Activated CD4-positive, alpha-beta memory T cell treated with anti-CD3 and anti-CD28 coated beads, Interleukin-2, amount 10 ng/mL, durations not matched to agents 7 days and 5 days (primary cell): ENCODE measurements at regions not wholly inside any gene's neighbourhood (a gene's known extent, or its start where the extent isn't known, plus 50 kb on each side); places are given as distances from the start of the nearest gene placed in this dataset.

Source experiments
- CTCF ChIA-PET: fragments of 350-600 bp; sonication (Branson Sonifier 250); formaldehyde crosslinking; loops from one replicate; lab custom pipeline; 2021; ENCODE audit warnings: antibody characterized with exemption, inconsistent platforms; lab: Charles Lee
- POLR2A ChIA-PET: fragments of 350-600 bp; sonication (Branson Sonifier 250); formaldehyde crosslinking; loops from one replicate; lab custom pipeline; 2021; ENCODE audit warnings: antibody characterized with exemption; lab: Charles Lee
- DNase-seq: peaks from one replicate; pipeline ENCODE4 v3.0.0-alpha.2; 2020
- H3K27ac Mint-ChIP-seq: one replicate; pipeline ENCODE4 v1.8.0; 2021; ENCODE audit warnings: mild to moderate bottlenecking, mixed read lengths
- H3K27me3 Mint-ChIP-seq: one replicate; pipeline ENCODE4 v1.8.0; 2021; ENCODE audit warnings: mixed read lengths
- H3K36me3 Mint-ChIP-seq: one replicate; pipeline ENCODE4 v1.8.0; 2021; ENCODE audit warnings: low read depth, mixed read lengths
- H3K4me1 Mint-ChIP-seq: one replicate; pipeline ENCODE4 v1.8.0; 2021; ENCODE audit warnings: mixed read lengths
- H3K4me3 Mint-ChIP-seq: one replicate; pipeline ENCODE4 v1.8.0; 2021; ENCODE audit warnings: mild to moderate bottlenecking, mixed read lengths
- H3K9me3 Mint-ChIP-seq: one replicate; pipeline ENCODE4 v1.8.0; 2021; ENCODE audit warnings: mixed read lengths

DNA sequence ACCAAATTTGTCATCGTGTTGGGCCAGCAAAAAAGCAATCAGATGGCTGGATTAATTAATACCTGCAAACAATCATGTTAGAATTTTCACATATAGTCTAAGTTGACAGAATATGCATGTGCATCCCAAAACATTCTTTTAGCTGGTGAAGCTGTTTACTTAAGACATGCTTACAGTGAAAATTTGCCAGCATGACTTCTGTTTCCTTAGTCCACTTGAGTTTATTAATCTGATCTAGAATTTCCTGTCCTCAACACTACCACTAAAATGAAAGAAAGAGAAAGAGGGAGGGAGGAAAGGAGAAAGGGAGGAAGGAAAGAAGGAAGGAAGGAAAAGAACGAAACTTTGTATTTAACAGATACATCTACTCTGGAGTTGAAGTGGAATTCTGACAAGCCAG lies 2109.9 kb upstream of the PIK3C3 start:
- no peaks in the 10 kb centered on the region for H3K4me1 Mint-ChIP-seq
- ChIA-PET CTCF (no interaction called here), POLR2A (no interaction called here)
- DNase-seq = no peak
- peaks cover 8% of the 10 kb centered on the region for H3K9me3 Mint-ChIP-seq
- no peaks in the 10 kb centered on the region for H3K36me3 Mint-ChIP-seq
- H3K4me3 Mint-ChIP-seq = no peak overlapping the region
- no peak overlapping the region for H3K27ac Mint-ChIP-seq
- H3K27me3 Mint-ChIP-seq = no peaks in the 10 kb centered on the region

DNA sequence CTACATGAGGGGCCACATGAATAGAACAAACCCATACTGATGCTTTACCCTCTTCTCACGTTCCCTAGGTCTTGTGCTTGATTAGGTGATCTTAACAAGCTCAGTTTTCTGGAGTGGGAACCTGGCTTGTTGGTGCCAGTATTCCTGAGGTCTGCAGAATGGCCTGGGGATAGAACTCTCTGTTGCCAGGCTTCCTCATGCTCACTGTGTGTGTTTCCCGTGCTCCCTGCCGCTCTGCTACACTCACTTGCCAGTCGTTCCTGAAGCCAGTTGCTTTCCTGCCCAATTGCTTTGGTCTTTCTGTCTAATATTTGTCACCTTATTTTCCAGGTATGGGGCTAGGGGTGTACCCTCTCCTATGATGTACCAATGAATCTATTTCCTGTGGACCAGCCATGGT lies 2111.5 kb upstream of the PIK3C3 start:
- Mint-ChIP-seq H3K4me1 (no peaks in the 10 kb centered on the region), H3K27ac (no peak overlapping the region), H3K9me3 (peaks cover 8% of the 10 kb centered on the region), H3K36me3 (no peaks in the 10 kb centered on the region), H3K27me3 (no peaks in the 10 kb centered on the region), H3K4me3 (no peak overlapping the region)
- POLR2A ChIA-PET = no interaction called here
- DNase-seq = no peak
- CTCF ChIA-PET = no interaction called here

DNA sequence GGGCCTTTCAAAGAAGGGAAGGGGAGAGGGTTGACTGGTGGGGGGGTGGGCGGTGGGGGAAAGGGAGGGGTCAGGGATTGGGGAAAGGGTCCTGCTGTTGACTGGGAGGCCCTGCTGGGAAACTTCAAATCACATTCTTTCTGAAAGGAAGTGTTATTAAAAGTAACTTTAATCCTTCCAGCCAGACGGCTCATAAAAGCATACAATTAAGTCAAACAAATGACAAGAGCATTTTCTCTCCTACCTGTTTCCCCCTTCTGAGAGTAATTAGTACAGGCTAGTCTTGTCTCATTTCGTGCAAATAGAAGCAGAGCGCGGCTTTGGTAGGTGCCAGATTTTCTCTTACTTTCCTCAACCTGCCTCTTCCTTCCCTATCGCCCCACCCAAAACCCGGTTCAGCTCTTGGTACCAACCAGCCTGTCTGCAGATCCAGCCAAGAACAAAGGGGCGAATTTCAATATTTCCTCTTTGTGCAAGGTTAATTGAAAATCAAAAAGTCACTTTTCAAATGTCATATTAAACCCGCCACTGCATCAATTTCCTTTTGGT lies 2112.6 kb upstream of the PIK3C3 start:
- Mint-ChIP-seq H3K27ac (no peak overlapping the region), H3K9me3 (peaks cover 9% of the 10 kb centered on the region), H3K4me3 (no peak overlapping the region), H3K4me1 (no peaks in the 10 kb centered on the region), H3K27me3 (no peaks in the 10 kb centered on the region), H3K36me3 (no peaks in the 10 kb centered on the region)
- no peak for DNase-seq
- ChIA-PET POLR2A (no interaction called here), CTCF (no interaction called here)

DNA sequence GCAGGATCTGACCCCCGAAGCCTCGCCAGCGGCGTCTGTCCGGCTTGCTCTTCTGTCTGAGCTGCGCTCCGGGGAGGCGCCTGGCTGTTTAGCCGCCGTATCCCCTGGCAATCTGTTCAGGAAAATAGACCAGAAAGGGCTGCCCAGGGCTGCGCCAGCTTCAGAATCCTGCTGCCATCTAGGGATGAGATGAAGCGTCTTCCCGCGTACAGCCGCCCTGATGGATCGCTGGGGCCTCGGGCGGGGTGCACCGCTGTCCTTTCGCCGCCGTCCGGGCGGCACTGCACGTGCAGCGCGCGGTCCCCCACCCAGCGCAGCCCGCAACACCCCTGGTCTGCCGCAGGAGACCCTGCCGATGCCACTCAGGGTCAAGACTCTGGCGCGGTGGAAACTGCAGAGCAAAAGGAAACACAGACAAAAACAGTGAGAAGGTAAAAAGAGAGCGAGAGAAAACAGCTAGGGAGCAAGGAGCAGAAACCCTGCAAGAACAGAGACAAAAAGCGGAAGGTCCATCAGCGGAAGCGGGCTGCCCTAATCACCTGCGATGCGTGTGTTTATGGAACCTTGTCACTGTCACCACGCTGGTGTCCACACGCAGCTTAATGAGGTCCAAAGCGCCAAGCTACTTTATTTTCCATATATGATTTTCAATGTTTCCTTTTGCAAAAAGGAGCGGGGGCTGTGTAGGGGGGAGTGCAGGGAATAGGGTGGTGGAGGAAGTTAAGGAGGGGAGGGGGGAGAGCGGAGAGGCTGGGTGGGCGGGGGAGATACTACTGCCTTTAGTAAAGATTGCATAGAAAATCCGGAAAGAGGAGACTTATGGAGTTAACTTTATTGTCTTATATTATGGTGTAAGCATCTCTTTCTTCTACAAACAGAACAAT lies 2113.3 kb upstream of the PIK3C3 start:
- Mint-ChIP-seq H3K9me3 (peaks cover 9% of the 10 kb centered on the region), H3K4me3 (no peak overlapping the region), H3K27ac (no peak overlapping the region), H3K27me3 (no peaks in the 10 kb centered on the region), H3K36me3 (no peaks in the 10 kb centered on the region), H3K4me1 (no peaks in the 10 kb centered on the region)
- ChIA-PET POLR2A (no interaction called here), CTCF (no interaction called here)
- no peak for DNase-seq

DNA sequence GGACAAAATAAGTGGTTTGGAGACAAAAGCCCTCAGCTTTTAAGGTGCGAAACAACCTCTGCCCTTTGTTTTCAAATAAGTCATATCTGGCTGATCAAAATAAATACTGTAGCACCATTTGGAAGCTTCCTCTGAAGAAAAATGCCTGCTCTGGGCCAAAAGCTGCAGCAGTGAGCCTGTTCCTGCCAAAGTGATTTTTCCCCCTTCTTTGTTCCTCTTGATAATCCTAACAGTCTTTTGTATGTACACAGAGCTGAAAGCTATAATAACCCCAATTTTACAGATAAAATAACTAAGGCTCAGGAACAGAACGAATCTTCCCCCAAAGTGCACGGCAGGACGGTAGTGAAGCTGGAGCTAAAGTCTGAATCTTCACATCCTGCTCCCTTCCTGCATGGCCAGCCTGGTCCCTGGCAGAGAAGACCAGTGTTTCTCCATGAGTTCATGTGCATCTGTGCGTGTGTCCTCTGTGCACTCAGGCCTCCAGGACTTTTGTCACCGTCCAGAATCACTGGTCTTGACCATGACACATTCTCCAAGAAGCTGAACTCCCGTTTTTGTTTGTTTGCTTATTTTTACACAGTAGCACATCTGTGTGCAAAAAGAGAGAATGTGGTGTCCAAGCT lies 2114.1 kb upstream of the PIK3C3 start:
- Mint-ChIP-seq H3K27ac (no peak overlapping the region), H3K36me3 (no peaks in the 10 kb centered on the region), H3K27me3 (no peaks in the 10 kb centered on the region), H3K4me3 (no peak overlapping the region), H3K4me1 (no peaks in the 10 kb centered on the region), H3K9me3 (peaks cover 9% of the 10 kb centered on the region)
- ChIA-PET CTCF (no interaction called here), POLR2A (no interaction called here)
- no peak for DNase-seq

DNA sequence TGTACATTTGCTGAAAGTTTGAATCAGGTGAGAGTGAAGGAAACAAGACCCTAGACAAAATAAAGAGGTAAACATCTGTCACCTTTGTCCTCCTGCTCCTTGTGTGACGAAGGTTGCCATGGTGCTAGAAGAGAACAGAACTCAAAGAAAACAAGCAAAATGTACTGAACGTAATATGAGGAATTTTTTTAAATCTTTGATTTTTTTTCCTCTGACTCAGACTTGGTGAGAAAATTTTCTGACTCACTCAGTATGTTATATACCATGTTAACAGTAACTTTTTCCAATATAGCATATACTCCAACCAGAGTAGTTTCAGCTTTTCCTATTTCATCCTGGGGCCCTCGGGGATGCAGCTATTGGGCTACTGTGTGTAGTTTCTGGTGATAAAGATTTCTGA lies 2114.6 kb upstream of the PIK3C3 start:
- ChIA-PET POLR2A (no interaction called here), CTCF (no interaction called here)
- no peaks in the 10 kb centered on the region for H3K4me1 Mint-ChIP-seq
- no peak overlapping the region for H3K27ac Mint-ChIP-seq
- no peak for DNase-seq
- H3K27me3 Mint-ChIP-seq = no peaks in the 10 kb centered on the region
- no peak overlapping the region for H3K4me3 Mint-ChIP-seq
- H3K36me3 Mint-ChIP-seq = no peaks in the 10 kb centered on the region
- peaks cover 12% of the 10 kb centered on the region for H3K9me3 Mint-ChIP-seq

DNA sequence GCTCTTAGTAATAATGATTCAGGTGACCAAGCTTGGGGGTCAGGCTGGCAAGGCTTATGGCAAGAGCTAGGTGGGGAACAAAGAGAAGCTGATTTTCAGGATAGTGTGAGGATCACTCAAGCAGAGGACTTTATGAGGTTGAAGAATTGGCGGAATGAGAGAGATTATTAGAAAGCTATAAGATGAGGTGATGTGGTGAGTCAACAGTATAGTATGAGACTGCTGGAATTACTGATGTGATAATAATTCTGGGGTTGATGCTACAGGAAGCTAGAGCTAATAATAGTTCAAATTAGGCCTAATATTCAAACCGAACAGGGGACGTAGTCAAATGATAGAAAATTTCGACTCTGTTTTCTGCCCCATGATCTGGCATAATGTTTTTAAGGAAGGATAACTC lies 2115.3 kb upstream of the PIK3C3 start:
- Mint-ChIP-seq H3K36me3 (no peaks in the 10 kb centered on the region), H3K4me1 (no peaks in the 10 kb centered on the region), H3K9me3 (peaks cover 12% of the 10 kb centered on the region), H3K27me3 (no peaks in the 10 kb centered on the region), H3K4me3 (no peak overlapping the region), H3K27ac (no peak overlapping the region)
- no peak for DNase-seq
- POLR2A ChIA-PET = no interaction called here
- CTCF ChIA-PET = no interaction called here

DNA sequence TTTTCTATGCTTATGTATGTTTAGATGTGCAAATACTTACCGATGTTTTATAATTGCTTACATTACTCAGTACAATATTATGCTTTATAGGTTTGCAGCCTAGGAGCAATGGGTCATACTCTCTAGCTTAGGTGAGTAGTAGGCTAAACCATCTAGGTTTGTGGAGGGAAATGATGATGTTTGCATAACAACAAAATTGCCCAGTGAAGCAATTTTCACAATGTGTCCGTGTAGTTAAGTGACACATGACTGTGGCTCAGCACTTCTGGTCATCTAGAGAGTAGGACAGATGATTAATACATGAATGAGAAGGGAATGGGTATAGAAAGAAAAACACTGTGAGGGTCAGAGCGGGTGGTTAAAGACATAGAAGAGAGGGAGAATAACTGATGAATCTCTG lies 2116.2 kb upstream of the PIK3C3 start:
- CTCF ChIA-PET = no interaction called here
- POLR2A ChIA-PET = no interaction called here
- Mint-ChIP-seq H3K4me1 (no peaks in the 10 kb centered on the region), H3K4me3 (no peak overlapping the region), H3K9me3 (peaks cover 12% of the 10 kb centered on the region), H3K27me3 (no peaks in the 10 kb centered on the region), H3K36me3 (no peaks in the 10 kb centered on the region), H3K27ac (no peak overlapping the region)
- DNase-seq = no peak

DNA sequence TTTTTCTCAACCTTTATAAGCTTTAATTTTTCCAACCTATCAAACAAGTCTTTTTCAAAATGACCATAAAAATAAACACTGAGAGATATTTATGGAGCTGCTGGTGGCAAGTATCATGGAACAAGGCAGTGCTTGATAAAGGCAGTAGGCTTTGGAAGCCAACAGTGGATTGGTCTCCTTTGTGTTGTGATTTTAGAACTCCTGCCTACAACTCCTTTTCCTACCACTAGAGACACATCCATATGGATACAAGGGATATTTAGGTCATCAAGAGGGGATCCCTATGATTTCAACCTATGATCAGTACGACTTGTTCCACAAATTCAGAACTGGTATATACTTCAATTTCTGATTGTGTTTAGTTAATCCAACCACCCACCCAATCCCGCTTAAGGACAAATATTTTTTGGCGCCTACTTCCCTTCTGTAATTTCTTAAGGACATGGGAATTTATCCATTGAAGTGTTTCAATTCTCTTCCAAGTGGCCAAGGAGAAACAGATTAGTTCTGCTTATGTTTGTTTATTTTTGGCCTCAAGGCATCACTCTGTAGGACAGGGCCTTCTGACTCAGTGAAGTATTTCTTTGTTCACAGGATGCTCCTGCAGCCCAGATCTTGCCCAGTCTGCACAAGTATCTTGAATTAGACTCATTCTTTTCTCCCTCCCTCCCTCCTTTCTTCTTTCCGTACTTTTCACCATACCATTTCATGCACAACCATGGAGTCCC lies 2119.6 kb upstream of the PIK3C3 start:
- no peak for DNase-seq
- Mint-ChIP-seq H3K4me3 (no peak overlapping the region), H3K36me3 (no peaks in the 10 kb centered on the region), H3K9me3 (peaks cover 14% of the 10 kb centered on the region), H3K4me1 (no peaks in the 10 kb centered on the region), H3K27me3 (no peaks in the 10 kb centered on the region), H3K27ac (no peak overlapping the region)
- POLR2A ChIA-PET = no interaction called here
- CTCF ChIA-PET = no interaction called here

DNA sequence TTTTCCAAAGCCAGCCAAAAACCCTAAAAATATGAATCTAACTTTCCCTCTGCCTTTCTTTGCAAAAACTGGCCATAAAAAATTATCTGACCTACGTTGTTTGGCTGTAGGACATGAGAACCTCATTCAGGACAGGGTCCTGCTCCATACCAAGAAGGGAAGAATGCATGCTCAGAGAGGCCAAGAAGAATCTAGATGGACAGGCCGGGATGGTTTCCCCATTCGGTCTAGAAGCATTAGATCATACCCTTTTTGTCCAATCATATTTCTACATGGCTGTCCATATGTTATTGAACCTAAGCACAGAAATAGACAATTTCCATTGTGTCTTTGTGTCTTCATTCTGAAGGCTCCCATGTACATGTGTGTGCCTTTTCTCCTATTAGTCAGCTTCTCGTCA lies 2120.4 kb upstream of the PIK3C3 start:
- Mint-ChIP-seq H3K9me3 (peaks cover 13% of the 10 kb centered on the region), H3K27ac (no peak overlapping the region), H3K27me3 (no peaks in the 10 kb centered on the region), H3K36me3 (no peaks in the 10 kb centered on the region), H3K4me3 (no peak overlapping the region), H3K4me1 (no peaks in the 10 kb centered on the region)
- ChIA-PET POLR2A (no interaction called here), CTCF (no interaction called here)
- no peak for DNase-seq

DNA sequence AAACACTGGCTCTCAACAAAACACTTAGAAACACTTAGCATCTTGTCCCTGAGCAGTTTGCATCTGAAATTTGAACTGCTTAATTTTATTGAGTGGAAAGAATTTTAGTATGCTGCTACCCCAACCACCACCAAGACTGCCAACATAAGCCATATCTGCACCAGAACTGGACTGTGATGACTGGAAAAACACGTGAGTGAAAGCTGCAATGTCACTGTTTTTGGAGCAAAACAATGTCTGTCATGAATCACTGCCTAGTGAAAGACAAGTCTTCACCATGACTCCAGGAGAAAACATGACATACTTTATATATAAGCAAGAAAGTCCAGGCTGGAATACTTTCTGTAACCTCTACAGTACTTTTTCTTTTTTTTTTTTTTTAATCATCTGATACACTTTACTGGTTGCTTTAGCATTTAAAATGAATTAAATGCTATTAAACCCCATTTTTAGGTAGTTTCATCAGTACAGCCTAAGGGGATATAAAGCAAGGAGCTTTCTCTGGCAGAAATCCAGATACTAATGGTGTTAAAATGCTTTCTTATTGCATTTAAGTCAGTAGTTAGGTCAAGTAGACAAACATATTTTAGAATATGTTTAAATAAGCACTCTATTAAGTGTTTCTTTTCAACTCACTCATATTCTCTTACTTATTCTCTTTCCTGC lies 2129.4 kb upstream of the PIK3C3 start:
- Mint-ChIP-seq H3K27me3 (no peaks in the 10 kb centered on the region), H3K36me3 (no peaks in the 10 kb centered on the region)

DNA sequence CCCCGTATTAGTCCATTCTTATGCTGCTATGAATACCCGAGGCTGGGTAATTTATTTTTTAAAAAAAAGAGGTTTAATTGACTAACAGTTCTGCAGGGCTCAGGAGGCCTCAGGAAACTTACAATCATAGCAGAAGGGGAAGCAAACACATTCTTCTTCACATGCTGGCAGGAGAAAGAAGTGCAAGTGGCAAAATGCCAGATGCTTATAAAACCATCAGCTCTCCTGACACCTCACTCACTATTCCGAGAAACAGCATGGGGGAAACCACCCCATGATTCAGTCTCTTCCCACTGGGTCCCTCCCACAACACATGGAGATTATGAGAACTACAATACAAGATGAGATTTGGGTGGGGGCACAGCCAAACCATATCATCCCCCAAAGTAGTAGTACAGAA lies 2148.5 kb upstream of the PIK3C3 start:
- DNase-seq = no peak
- Mint-ChIP-seq H3K9me3 (peaks cover 25% of the 10 kb centered on the region), H3K27ac (no peak overlapping the region), H3K4me1 (no peaks in the 10 kb centered on the region), H3K36me3 (no peaks in the 10 kb centered on the region), H3K4me3 (no peak overlapping the region), H3K27me3 (no peaks in the 10 kb centered on the region)
- ChIA-PET POLR2A (no interaction called here), CTCF (no interaction called here)

More for the DNA sequence above, 2129.4 kb upstream of the PIK3C3 start:
- H3K4me1 Mint-ChIP-seq = no peaks in the 10 kb centered on the region
- H3K27ac Mint-ChIP-seq = no peak overlapping the region
- no peak for DNase-seq
- H3K4me3 Mint-ChIP-seq = no peak overlapping the region
- ChIA-PET CTCF (no interaction called here), POLR2A (no interaction called here)
- no peaks in the 10 kb centered on the region for H3K9me3 Mint-ChIP-seq

DNA sequence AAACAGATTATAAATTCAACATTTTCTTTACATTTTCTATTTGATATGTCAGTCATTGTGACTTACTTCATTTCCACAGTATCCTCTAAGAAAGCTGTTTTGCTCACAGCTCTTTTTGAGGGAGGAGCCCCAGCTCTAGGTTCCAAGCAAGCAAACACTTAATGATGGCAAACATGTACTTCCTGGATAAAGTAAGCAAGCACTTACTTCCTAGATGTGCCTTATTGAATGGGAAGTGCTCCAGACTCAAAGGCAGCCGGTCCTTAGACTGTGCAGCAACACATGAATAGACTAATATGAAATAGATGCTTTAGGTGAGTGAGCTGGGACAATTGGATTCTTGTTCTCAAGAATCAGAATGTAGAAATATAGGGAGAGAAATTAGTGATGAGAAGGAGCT lies 2149.8 kb upstream of the PIK3C3 start:
- H3K9me3 Mint-ChIP-seq = peaks cover 30% of the 10 kb centered on the region
- H3K27me3 Mint-ChIP-seq = no peaks in the 10 kb centered on the region
- no peak overlapping the region for H3K4me3 Mint-ChIP-seq
- H3K4me1 Mint-ChIP-seq = no peaks in the 10 kb centered on the region
- DNase-seq = no peak
- H3K27ac Mint-ChIP-seq = no peak overlapping the region
- H3K36me3 Mint-ChIP-seq = no peaks in the 10 kb centered on the region
- POLR2A ChIA-PET = no interaction called here
- CTCF ChIA-PET = no interaction called here
